ENCODE measurements at regions not wholly inside any gene's neighbourhood (a gene's known extent, or its start where the extent isn't known, plus 50 kb on each side); places are given as distances from the start of the nearest gene placed in this dataset.

- DNase-seq (ENCODE audit: low spot score): no peak
Observed at GRCh38 chr6:156046841-156047449, 591.3 kb upstream of the NOX3 start.

GRCh38 chr6:156046268-156046665 lies 590.6 kb upstream of the NOX3 start:
- no peak for DNase-seq (ENCODE audit: low spot score)

DNA sequence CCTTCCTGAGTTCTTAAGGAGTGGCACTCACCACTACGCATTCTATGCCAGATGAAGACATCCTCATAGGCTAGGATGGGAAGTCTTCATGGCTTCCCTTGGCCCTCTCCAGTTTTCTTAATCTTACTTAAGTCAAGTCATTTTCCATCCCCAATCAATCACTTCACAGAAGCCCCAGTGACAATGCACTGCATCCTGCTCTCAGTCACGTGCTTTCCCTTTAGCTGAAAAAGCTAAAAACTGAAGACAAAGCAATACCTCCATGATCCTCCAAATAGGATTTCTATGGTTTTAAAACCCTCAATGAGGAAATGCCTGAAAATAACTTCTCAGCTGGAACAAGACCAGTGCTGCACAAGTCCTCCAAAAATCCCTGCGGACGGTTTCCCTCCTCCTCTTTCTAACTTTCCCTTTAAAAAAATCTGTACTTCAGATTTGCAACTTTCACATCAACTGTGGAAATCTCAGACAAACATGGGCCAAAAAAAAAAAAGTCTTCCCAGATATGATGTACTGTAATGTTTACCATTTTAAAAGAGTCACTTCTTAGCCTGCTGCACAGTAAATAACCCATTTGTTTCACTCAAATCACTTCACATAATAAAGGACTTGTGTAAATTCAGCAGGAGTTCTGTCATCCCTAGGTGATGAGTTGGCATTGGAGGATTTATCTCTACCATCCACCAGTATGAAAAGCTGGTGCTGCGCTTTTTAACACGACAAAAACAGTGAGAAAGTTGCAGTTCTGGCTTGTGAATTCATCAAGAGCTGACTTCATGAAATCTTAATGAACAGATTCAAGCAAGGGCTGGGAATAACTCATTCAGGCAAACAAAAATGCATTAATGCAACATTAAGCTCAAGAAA lies 590.0 kb upstream of the NOX3 start:
- no peak for DNase-seq (ENCODE audit: low spot score)

- DNase-seq (ENCODE audit: low spot score): no peak
Observed at GRCh38 chr6:156033598-156033997, 578.0 kb upstream of the NOX3 start.

- no peak for DNase-seq (ENCODE audit: low spot score)
Observed at GRCh38 chr6:156031516-156031915, 575.9 kb upstream of the NOX3 start.

- DNase-seq (ENCODE audit: low spot score): no peak
Observed at GRCh38 chr6:156030053-156030452, 574.4 kb upstream of the NOX3 start.

DNA sequence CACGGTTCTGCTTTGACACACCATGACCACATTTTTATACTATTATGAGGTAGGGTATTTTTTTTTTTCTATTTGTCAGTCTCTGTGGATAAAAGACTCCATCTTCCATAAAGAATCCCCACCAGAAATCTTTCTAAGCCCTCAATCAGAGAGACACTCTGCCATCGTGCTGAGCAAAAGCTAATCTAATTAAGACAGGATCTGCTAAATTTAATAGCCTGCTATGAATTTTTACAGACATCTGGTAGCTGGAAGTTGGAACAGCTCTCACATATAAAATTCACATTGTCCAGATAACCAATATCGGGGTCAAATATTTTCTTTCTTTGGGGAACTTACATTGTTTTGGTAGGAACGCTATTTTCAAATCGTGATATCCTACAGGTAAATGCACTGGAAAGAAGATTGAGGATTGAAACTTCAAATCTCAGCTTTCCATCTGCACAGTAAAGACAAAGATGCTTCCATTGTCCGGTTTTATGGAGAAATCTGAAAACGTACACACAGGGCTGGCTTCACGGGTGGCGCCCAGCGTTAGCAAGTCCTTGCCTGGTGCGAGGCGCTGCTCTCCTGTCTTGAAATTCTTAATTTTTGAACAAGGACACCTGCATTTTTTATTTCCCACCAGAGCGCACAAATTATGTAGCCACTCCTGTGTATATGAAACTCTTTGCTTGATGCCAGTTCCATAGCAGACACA lies 573.8 kb upstream of the NOX3 start:
- no peak for DNase-seq (ENCODE audit: low spot score)

DNA sequence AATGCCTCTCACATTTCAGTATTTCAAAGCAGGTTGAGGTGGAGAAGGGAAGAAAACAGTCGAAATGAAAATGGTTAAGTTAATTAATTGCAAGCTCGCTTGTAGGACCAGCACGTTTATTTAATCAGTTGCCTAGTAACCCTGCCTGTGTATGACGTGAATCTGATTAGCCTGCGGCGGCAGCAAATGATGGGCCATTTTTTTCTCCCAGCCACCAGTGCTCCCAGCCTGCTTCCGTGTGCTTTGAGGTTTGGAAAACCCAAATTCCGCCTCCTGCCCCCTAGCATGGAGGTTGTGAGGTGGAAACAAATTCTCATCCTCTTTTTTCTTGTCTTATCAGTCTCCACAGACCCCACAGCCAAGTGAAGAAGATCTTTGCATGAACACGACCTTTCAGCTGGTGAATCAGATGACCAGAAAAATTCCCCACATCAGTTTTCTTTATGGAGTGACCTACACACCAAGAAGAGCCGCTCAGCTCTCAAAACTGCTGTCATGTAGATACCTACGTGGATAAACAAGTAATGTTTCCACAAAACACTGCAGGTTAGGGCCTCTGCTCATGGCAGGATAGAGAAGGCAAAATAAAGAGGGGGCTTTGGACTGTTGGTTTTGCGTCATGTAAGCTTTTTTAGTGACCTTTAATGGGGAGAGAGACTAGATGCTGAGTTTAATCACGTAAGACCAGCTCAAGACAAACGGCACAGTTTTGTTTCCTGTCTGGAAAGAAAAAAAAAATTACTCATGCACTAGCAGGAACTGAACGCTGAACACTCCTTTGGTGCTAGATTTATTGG lies 572.9 kb upstream of the NOX3 start:
- no peak for DNase-seq (ENCODE audit: low spot score)

DNA sequence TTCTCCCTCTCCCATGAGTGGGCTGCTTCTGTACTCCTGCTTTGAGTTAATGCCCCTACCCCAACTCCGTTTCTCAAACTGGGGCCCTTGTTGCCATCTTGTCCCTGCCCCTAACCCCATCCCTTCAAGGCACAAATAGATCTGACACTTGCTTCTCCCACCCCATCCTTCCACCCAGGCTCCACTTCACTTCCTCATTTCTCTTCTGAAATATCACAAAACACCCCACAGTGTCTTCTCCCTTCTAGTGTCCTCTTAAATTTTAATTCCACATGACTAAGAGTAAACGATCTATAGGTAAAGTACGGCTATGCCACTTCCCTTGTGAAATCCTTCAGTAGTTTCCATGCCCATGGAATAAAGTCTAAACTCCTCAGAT lies 571.6 kb upstream of the NOX3 start:
- DNase-seq (ENCODE audit: low spot score): no peak

DNA sequence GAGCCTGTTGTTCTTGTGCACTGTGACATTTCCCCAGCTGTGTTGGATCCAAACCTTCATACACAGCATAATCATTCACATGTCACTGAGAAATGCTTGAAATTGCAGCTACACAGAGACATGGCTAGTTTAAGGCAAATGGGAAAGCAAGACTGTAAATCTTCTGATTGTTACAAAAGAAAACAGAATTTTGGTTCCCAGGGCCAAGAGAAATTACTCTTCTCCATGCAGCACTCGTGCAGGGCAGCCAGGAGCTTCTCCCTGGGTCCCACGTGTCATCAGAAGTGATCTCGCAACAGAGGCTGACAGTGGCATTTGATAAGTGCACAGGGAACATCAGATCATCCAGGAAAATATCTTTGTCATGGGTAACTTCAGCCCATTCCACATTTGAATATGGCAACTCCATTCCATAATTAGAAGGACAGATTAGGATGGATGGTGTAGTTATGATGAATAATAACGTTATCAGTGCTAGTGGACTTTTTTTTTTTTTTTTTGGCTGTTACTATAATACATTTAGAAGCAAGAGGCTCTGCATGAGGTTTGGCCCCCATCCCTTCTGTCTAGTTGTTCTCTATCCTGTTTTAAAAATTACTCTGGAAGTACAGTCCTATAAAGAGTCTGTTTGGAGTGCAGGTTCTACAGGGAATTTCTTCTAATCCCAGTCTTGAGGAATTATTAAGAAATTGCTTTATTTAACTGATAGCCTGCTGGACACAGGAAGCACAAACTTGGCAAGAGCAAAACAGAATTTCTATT lies 571.0 kb upstream of the NOX3 start:
- DNase-seq (ENCODE audit: low spot score): no peak

DNA sequence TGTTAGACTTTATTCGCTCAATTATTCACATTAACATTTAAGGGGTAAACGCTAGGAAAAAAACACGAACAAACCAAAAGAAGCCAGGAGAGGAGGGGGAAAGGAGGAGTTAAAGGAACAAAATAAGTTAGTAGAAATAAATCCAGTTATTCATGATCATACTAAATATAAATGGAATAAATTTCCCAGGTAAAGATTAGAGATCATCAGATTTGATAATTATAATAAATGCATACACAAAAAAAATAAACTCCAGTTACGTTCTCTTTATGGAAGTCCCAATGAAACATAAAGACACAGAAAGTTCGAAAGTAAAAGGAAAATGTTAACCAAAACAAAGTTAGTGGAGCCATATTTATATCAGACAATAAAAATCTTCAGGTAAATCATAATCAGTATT lies 568.7 kb upstream of the NOX3 start:
- DNase-seq (ENCODE audit: low spot score): no peak

GRCh38 chr6:156021746-156022396 lies 566.2 kb upstream of the NOX3 start:
- peak; percentile 5 for DNase-seq (ENCODE audit: low spot score)

- no peak for DNase-seq (ENCODE audit: low spot score)
Observed at GRCh38 chr6:156017838-156018237, 562.2 kb upstream of the NOX3 start.

DNA sequence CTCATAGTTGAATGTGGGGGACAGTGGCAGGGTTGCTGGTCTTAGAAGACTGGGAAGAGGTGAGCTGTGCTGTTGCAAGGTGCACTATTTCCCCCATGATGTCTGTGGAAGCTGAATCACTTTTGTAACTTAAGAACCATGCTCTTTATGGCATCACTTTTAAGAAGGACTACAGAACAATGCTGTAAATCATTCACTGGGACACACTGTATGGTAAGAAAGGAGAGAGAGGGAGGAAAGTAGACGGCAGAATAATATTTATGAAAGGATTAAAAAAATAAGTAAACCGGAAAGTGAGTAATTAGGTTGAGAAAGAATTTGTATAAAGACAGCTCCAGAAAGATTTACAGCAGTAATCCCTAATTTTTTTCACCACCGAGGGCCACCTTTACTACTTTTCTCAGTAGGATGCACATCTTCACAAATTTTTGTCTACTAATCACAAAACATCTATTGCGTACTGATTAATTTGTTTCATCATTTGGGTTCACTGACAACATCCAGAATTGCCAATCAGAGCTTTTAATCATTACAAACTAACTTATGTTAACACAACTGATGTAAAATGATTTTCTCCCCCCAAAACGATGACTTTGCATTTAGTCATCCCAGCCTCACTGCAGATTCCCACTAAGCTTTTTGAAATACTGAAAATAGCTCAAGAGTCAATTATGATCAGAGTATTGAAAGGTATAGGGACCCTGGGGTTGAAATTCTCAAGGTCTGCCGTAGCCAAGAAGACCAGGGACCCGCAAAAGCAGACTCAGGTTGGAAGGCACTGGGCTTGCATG lies 560.7 kb upstream of the NOX3 start:
- no peak for DNase-seq (ENCODE audit: low spot score)

GRCh38 chr6:156013155-156013554 lies 557.5 kb upstream of the NOX3 start:
- DNase-seq (ENCODE audit: low spot score): no peak

DNA sequence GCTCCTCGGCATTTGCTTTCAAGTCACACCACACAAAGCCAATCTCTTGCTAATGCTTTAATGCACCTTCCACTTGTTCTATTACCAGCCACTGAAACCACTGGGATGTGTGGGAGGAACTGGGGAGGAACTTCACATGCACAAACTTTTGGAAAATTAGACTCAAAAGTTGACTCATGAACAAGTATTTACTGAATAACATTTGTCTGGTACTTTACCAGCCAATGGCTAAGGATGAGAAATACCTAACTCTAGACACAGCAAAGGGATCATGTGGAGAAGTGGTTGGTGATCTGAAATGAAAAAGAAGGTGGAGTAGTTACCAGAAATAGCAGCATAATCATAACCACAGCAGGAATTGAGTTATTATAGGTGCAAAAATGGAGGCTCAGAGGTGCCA lies 554.0 kb upstream of the NOX3 start:
- no peak for DNase-seq (ENCODE audit: low spot score)

- DNase-seq (ENCODE audit: low spot score): no peak
Observed at GRCh38 chr6:156004796-156005195, 549.2 kb upstream of the NOX3 start.

DNA sequence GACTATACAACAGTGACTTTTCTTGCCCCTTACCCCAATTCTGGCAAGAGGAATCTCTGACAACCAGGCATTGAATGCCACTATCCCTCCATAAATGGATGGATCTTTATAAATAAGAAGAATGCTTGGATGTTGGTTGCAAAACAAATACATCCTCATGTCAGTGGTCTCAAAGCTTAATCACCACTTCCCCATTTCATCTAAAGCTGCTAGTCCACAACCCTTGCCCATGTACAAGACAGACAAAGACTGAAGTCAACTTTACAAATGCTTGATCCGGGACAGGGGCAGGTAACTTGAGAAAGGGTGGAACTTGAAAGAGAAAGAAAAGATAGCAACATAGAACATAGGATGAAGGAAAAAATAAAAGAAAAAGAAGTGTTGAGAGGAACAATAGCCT lies 540.5 kb upstream of the NOX3 start:
- DNase-seq (ENCODE audit: low spot score): no peak

DNA sequence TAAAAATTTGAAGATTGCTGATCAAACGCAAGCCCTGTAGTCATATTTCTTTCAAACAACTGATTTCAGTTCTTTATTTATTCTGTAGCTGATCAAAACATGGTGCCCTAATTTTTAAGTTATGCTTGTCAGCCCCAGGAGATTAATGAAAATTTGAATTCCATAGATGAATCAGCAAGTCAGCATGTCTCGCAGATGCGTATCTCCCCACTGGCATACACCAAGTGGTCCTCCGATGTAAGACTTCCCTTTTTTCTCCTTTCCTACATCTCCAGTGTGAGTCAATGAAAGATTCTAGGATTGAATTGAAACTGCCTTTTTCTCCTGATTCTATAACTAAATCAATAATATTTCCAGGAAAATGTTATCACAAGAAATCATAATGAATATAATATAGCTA lies 539.6 kb upstream of the NOX3 start:
- no peak for DNase-seq (ENCODE audit: low spot score)

GRCh38 chr6:155994086-155994485 lies 538.4 kb upstream of the NOX3 start:
- no peak for DNase-seq (ENCODE audit: low spot score)

Measured in GM03348 (cell line).